NCI-H1105 treated with DMSO at 0.1 percent for 48 hours (cell line): ENCODE measurements at regions not wholly inside any gene's neighbourhood (a gene's known extent, or its start where the extent isn't known, plus 50 kb on each side); places are given as distances from the start of the nearest gene placed in this dataset.

Experiments
- DNase-seq: peaks from one replicate; lab custom pipeline; 2025; lab: John Stamatoyannopoulos, UW

- peak; percentile 29 for DNase-seq
Measured at GRCh38 chr15:77821188-77821958, 188.7 kb upstream of the LINGO1 start.

- DNase-seq: peak; percentile 33
Measured at GRCh38 chr15:77819851-77820728, 187.4 kb upstream of the LINGO1 start.

DNA sequence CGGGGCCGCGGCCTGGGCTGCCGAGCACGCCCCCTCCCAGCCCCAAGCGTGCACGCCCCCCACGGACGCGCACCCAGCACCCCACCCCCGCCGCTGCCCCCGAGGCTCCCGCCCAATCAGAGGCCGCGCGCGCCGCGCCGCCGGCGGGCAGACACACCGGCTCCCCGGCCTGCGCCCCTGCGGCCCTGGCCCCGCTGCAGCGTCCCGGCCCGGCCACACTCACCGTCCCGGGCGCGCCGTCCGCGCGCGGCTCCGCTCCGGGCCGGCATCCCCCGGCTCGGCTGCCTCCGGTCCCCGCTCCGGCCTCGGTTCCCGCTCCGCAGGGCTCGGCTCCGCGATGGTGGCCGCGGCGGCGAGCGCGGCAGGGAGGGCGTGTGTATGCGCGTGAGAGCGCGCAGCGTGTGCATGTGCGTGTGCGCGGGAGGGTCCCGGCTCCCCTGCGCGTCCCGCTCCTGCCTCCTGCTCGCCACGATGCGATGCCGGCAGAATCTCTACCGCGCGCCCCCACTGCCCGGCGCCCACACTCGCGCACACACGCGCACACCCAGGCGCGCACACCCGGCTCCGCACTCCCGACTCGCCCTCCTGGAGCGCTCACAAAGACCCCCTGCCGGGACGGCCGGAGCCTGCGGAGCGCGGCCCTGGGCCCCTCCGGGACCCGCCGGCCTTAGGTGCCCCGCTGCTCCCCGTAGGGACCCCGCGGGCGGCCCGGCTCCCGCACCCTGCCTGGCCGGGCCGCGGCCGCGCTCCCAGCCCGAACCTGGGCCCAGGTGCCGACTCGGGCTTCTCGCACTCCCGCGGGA is 186.5 kb upstream of the LINGO1 start:
- DNase-seq: peak; percentile 26

GRCh38 chr15:77818484-77819047 is 185.9 kb upstream of the LINGO1 start:
- DNase-seq: no peak

DNA sequence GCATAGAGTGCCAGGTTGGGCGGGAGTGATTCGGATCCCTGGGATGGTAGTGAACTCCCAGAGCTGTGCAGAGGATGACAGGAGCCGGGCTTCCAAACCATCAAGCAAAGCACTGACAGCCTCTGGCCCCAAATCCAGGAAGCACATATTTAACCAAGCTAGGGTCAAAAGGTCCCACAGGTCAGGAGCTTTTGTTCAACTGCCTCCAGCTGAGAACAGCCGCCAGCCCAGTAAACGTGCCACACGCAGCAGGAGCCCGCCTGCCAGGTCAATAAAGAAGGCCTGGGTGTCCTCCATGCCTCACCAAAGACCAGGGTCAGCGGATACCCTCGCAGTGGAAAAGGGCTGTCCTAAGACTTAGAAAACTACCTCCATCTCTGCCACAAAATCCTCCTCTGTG is 184.7 kb upstream of the LINGO1 start:
- no peak for DNase-seq

DNA sequence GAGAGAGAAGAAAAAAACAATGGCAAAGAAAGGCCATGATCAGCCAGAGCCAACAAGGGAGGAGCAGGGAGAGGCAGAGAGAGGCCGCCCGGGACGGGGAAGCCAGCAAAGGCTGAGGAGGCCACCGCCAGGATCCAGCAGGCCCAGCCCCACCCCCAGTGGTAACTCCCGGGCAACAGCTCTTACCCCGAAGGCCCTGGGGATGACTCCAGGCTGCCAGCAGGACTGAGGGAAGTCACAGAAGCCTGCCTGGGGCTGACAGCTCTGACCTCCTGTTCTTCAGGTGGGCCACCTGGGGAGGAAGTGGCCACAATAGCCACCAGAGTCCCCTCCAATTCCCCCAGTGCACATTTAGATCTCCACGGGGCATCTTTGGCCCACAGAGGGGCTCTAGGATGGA is 184.3 kb upstream of the LINGO1 start:
- no peak for DNase-seq

DNA sequence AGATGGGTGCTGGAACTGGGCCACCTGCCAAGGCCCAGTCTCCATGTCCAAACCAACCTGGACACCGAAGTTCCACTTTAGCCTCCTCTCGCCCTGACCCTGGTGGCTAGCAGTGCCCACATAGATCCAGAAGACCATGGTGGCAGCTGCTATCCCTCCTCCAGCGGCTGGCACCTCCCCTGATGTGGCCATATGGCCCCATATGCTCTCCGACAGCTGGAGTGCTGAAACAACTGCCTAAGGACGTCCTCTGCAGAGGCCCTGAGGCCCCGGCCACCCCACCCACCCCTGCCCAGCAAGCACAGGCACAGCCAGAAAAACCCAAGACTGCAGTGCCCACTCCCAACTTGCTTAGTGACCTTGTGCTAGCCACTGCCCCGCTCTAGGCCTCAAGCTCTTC is 182.3 kb upstream of the LINGO1 start:
- DNase-seq: no peak

- no peak for DNase-seq
Measured at GRCh38 chr15:77812664-77813063, 180.0 kb upstream of the LINGO1 start.

DNA sequence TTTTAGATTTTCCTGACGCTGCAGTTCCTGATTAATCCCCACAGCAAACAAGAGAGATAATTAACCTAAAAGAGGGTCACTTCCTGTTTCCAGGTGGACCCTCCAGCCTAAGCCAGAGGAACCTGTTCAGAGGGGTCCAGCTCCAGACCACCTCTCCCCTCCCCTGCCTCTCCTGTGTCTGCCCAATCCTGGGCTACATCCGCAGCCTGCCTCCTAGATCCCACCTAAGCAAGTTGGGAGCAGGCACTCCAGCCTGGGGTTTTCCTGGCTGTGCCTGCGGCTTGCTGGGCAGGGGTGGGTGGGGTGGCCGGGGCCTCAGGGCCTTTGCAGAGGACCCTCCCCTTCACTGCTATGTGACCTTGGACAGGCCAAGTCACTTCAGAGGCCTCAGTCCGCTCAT is 178.6 kb upstream of the LINGO1 start:
- DNase-seq: no peak

DNA sequence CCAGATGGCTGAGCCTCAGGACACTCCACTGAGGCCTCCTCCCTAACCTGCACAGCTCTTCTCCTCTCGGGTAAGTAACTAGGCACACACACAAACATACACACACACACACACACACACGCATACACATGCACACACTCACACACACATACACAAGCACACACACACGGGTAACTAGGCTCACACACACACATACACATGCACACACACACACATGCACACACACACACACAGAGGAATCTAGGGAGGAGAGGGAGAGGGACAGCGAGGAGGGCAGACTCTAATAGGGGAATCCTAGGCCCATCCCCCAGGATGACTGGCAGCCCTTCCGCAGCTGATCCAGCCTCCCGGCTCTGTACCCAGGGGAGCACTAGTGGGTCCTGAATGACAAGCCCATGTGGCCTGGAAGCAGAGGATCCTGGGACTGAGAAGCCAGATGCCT is 177.4 kb upstream of the LINGO1 start:
- DNase-seq: no peak

GRCh38 chr15:77808581-77809177 is 176.0 kb upstream of the LINGO1 start:
- no peak for DNase-seq

- no peak for DNase-seq
Measured at GRCh38 chr15:77808075-77808474, 175.4 kb upstream of the LINGO1 start.

DNA sequence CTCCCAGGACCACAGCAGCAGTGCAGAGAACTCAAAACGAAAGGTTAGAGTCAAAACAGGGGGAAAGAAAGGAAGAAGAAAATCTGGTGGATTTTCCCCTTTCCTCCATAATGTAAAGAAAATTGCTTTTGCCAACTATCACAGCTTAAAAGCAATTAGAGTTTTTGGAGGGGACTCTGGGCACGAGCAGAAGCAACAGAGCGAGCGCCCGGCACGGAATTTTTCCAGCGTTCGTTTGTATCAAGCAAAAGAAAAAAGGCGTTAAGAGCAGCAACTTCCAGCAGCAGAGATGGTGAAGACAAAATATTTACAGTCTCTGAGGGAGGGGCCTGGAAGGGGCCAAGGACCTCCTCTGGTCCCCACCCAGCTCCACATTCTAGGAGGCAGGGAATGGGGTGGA is 174.9 kb upstream of the LINGO1 start:
- no peak for DNase-seq

- no peak for DNase-seq
Measured at GRCh38 chr15:77807115-77807514, 174.4 kb upstream of the LINGO1 start.

- DNase-seq: no peak
Measured at GRCh38 chr15:77804210-77804609, 171.5 kb upstream of the LINGO1 start.

DNA sequence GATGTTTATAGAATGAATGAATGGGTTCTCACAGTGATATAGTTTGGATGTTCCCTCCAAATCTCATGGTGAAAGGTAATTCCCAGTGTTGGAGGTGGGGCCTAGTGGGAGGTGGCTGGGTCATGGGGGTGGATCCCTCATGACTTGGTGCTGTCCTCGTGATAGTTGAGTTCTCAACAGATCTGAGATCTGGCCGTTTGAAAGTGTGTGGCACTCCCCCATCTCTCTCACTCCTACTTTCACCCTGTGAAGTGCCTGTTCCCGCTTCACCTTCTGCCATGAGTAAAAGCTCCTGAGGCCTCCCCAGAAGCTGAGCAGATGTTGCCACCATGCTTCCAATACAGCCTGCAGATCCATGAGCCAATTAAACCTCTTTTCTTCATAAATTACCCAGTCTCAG is 170.8 kb upstream of the LINGO1 start:
- no peak for DNase-seq

- DNase-seq: no peak
Measured at GRCh38 chr15:77800305-77800704, 167.6 kb upstream of the LINGO1 start.

DNA sequence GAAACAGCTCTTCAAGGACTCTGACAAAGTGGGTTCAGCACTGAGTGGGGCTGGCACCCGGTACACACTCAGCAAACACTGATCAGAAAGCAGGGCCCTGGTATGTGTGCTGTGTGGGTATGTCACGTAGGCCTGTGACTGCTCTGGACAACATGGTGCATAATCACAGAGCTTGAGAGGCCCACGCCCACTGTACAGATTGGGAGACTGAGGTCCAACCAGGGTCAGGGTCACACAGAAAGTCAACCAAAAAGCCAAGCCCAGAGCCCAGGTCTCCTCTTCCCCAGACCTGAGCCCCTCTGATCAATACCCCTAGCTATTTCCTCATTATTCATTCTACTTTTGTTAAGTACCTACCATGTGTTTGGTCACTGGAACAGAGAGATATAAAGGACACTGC is 166.1 kb upstream of the LINGO1 start:
- DNase-seq: no peak

DNA sequence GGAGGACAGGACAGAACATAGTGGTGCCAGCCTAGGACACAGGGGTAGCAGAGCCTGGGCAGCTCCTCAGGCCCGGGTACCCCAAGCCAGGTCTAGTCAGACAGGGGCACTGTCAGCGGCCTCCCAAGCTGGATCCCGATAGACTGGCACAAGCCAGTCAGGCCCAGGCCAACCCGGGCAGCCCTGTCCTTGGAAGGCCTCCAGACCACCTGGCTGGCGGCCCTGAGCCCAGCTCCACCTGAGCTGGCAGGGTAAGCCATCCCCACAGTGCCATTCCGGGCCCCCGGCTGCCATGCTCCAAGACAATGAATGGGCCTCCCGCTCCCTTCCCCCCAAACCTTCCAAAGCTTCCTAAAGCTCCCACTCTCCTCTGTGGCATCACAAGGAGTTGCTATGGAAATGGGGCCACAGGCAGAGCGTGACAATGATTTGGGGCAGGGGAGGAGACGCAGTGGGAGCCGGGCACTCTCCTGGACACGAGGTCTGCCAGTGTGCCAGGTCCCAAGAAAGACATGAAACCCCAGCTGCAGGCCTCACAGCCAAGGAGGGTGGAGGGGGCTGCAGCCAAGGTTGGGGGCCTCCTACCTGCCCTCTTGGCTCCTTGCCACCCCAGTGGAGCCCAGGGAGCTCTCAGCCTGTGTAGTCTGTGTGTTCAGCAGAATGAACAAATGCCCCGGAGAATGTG is 165.6 kb upstream of the LINGO1 start:
- no peak for DNase-seq

DNA sequence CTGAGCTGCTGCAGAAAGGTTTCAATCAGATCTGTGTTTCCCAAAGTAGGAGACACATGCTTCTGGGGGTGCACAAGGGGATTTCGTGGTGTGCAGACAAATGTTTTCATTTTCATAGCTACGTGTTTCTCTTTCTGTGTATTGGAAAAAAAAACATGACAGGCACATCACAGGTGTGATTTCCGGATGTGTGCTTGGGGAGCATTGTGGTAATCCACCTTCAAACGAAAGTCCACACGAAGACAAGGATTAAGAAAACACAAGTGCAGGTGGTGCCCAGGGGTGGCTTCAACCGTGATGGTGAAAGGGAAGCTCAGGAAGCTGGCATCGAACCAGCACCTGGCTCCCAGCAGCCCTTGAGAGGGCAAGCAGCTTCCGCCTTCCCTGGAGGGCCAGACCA is 164.6 kb upstream of the LINGO1 start:
- DNase-seq: no peak
